SK-N-SH (cell line): ENCODE measurements at regions not wholly inside any gene's neighbourhood (a gene's known extent, or its start where the extent isn't known, plus 50 kb on each side); places are given as distances from the start of the nearest gene placed in this dataset.
A peak's percentile ranks its signal among the peaks of the same experiment; 100 is the strongest.

ENCODE experiments used
- CTCF ChIA-PET: fragments of 300-600, 350-600 bp; formaldehyde crosslinking; extraction: SDS; loops from one replicate; lab custom pipeline; 2021; lab: Yijun Ruan, JAX
- POLR2A ChIA-PET: fragments of 350-600 bp; sonication (Branson Sonifier 250); formaldehyde crosslinking; extraction: SDS; loops from one replicate; lab custom pipeline; 2020; ENCODE audit warnings: antibody characterized with exemption, inconsistent platforms; lab: Yijun Ruan, JAX
- DNase-seq: peaks from one replicate; pipeline ENCODE4 v3.0.0; 2012
- H2AFZ ChIP-seq: fragments of 200-600 bp; sonication (generic); 2 replicates; pipeline ENCODE4 v1.8.1; 2016; ENCODE audit warnings: antibody characterized with exemption, mild to moderate bottlenecking, low read depth
- H3F3A ChIP-seq: fragments of 200-600 bp; sonication (generic); replicated peaks from 2 replicates; pipeline ENCODE3; 2016; ENCODE audit warnings: antibody characterized with exemption, mild to moderate bottlenecking; ENCODE audit not compliant: insufficient read depth
- H3K27ac ChIP-seq, 2 experiments: fragments of 200-500 bp in 1 of 2; fragments of 200-600 bp in 1 of 2; sonication (Bioruptor generic) in 1 of 2; sonication (generic), shearing (Covaris generic) in 1 of 2; 2 replicates each; pipeline versions ENCODE4 v1.5.1 to v1.6.1; 2014 to 2016; ENCODE audit warnings: low read depth in 2 of 2, inconsistent platforms in 1 of 2, low read length in 1 of 2, mild to moderate bottlenecking in 1 of 2, mixed read lengths in 1 of 2
- H3K27me3 ChIP-seq: fragments of 200-600 bp; sonication (generic), shearing (Covaris generic); 2 replicates; pipeline ENCODE4 v1.6.1; 2016; ENCODE audit warnings: mixed run types; ENCODE audit not compliant: insufficient read depth
- H3K36me3 ChIP-seq, 2 experiments: fragments of 200-500 bp in 1 of 2; fragments of 200-600 bp in 1 of 2; sonication (Bioruptor generic) in 1 of 2; sonication (generic) in 1 of 2; replicated peaks in 1 of 2; 2 replicates each; pipeline versions ENCODE3 to v1.5.1; 2014 to 2016; ENCODE audit warnings: low read length in 1 of 2, mild to moderate bottlenecking in 1 of 2; ENCODE audit not compliant: insufficient read depth in 2 of 2, control insufficient read depth in 1 of 2
- H3K4me1 ChIP-seq, 2 experiments: fragments of 200-500 bp in 1 of 2; fragments of 200-600 bp in 1 of 2; sonication (Bioruptor generic) in 1 of 2; sonication (generic), shearing (Covaris generic) in 1 of 2; 2 replicates each; pipeline versions ENCODE4 v1.5.1 to v1.6.1; 2014 to 2016; ENCODE audit warnings: low read depth in 1 of 2, low read length in 1 of 2, mixed run types in 1 of 2; ENCODE audit not compliant: insufficient read depth in 2 of 2, control insufficient read depth in 1 of 2
- H3K4me2 ChIP-seq: fragments of 200-600 bp; sonication (generic), shearing (Covaris generic); 2 replicates; pipeline ENCODE4 v1.6.1; 2017; ENCODE audit warnings: mixed run types
- H3K4me3 ChIP-seq, 2 experiments: fragments of 200-500 bp in 1 of 2; fragments of 200-600 bp in 1 of 2; sonication (Bioruptor generic) in 1 of 2; sonication (generic), shearing (Covaris generic) in 1 of 2; 2 replicates each; pipeline versions ENCODE4 v1.5.1 to v1.8.1; 2014 to 2016; ENCODE audit warnings: low read depth in 2 of 2, inconsistent platforms in 1 of 2, low read length in 1 of 2, mild to moderate bottlenecking in 1 of 2, mixed read lengths in 1 of 2, moderate library complexity in 1 of 2
- H3K79me2 ChIP-seq: fragments of 200-600 bp; sonication (generic); 2 replicates; pipeline ENCODE4 v1.8.1; 2017; ENCODE audit warnings: mild to moderate bottlenecking; ENCODE audit not compliant: insufficient read depth
- H3K9ac ChIP-seq: fragments of 200-600 bp; sonication (generic); 2 replicates; pipeline ENCODE4 v1.6.1; 2017; ENCODE audit warnings: mixed run types
- H3K9me2 ChIP-seq: fragments of 200-600 bp; sonication (generic); 2 replicates; pipeline ENCODE4 v1.6.1; 2017; ENCODE audit warnings: mixed run types
- H3K9me3 ChIP-seq: fragments of 200-600 bp; sonication (generic); 2 replicates; pipeline ENCODE4 v1.6.1; 2017; ENCODE audit warnings: mixed run types, mild to moderate bottlenecking, moderate library complexity
- H4K20me1 ChIP-seq: fragments of 200-600 bp; sonication (generic); 2 replicates; pipeline ENCODE4 v1.6.1; 2017; ENCODE audit warnings: mild to moderate bottlenecking, mixed run types; ENCODE audit not compliant: insufficient read depth
- ELF1 ChIP-seq: IDR thresholded peaks from 2 replicates; pipeline ENCODE4 v1.4.0; 2012
- FOXM1 ChIP-seq: IDR thresholded peaks from 2 replicates; pipeline ENCODE4 v1.4.0; 2012; ENCODE audit warnings: low read depth, mild to moderate bottlenecking
- JUND ChIP-seq: IDR thresholded peaks from 2 replicates; pipeline ENCODE4 v1.4.0; 2012
- NFIC ChIP-seq: IDR thresholded peaks from 2 replicates; pipeline ENCODE4 v1.4.0; 2012; ENCODE audit warnings: borderline replicate concordance
- RAD21 ChIP-seq: IDR thresholded peaks from 2 replicates; pipeline ENCODE4 v1.6.1; 2012; ENCODE audit warnings: mild to moderate bottlenecking, low read length
- RCOR1 ChIP-seq: fragments of 150-350 bp; IDR thresholded peaks from 2 replicates; pipeline ENCODE4 v1.6.1; 2017; ENCODE audit warnings: antibody characterized with exemption, low read length
- RXRA ChIP-seq: IDR thresholded peaks from 2 replicates; pipeline ENCODE4 v1.4.0; 2012; ENCODE audit warnings: low read depth, mild to moderate bottlenecking, borderline replicate concordance
- SIN3A ChIP-seq: IDR thresholded peaks from 2 replicates; pipeline ENCODE4 v1.6.1; 2012; ENCODE audit warnings: low read depth, mild to moderate bottlenecking, low read length, moderate library complexity, borderline replicate concordance
- SMC3 ChIP-seq: IDR thresholded peaks from 2 replicates; pipeline ENCODE4 v1.6.1; 2012; ENCODE audit warnings: low read depth, low read length, improper control_type of control experiment
- TCF12 ChIP-seq: IDR thresholded peaks from 2 replicates; pipeline ENCODE4 v1.4.0; 2012
- TEAD4 ChIP-seq: IDR thresholded peaks from 2 replicates; pipeline ENCODE4 v1.4.0; 2012; ENCODE audit warnings: mild to moderate bottlenecking, borderline replicate concordance; ENCODE audit not compliant: insufficient read depth
- YY1 ChIP-seq: IDR thresholded peaks from 2 replicates; pipeline ENCODE4 v1.4.0; 2012; ENCODE audit warnings: low read depth, mild to moderate bottlenecking
- WGBS: methylation state at CpG from one replicate; pipeline ENCODE4 v1.1.6; 2017; ENCODE audit warnings: low lambda C conversion rate; 5-methylcytosine and 5-hydroxymethylcytosine counted together
- TF ChIP-seq, protein P1 (sequence below): fragments of 150-350 bp; IDR thresholded peaks from 2 replicates; pipeline ENCODE4 v1.6.1; 2016; ENCODE audit warnings: mild to moderate bottlenecking, low read depth, low read length
- TF ChIP-seq, protein P2 (sequence below): fragments of 200-600 bp; sonication (generic); IDR thresholded peaks from 2 replicates; pipeline ENCODE4 v1.6.1; 2017; ENCODE audit warnings: antibody characterized with exemption, mild to moderate bottlenecking, moderate library complexity
- TF ChIP-seq, protein P3 (sequence below): IDR thresholded peaks from 2 replicates; pipeline ENCODE4; 2012
- TF ChIP-seq, protein P4 (sequence below): IDR thresholded peaks from 2 replicates; pipeline ENCODE4 v1.4.0; 2012; ENCODE audit warnings: low read depth, borderline replicate concordance
- TF ChIP-seq, protein P5 (sequence below): IDR thresholded peaks from 2 replicates; pipeline ENCODE4 v1.4.0; 2012; ENCODE audit warnings: low read depth
- TF ChIP-seq, protein P6 (sequence below): fragments of 150-350 bp; IDR thresholded peaks from 2 replicates; pipeline ENCODE4 v1.6.1; 2017; ENCODE audit warnings: antibody characterized with exemption, low read length, low read depth, borderline replicate concordance

DNA sequence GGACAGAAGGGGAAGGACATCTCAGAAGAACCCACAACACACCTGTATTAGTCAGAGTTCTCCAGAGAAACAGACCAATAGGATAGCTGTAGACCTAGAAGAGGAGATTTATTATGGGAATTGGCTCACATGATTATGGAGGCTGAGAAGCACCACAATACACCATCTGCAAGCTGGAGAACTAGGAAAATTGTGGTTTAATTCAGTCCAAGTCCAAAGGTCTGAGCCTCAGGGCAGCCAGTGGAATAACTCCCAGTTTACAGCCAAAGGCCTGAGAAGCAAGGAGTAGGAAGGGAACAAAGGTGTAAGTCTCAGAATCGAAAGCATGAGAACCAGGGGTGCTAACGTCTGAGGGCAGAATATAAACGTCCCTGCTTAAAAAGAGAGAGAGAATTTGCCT is 99.6 kb upstream of the AUTS2 start (continued):
- TF ChIP-seq, protein P1, sequence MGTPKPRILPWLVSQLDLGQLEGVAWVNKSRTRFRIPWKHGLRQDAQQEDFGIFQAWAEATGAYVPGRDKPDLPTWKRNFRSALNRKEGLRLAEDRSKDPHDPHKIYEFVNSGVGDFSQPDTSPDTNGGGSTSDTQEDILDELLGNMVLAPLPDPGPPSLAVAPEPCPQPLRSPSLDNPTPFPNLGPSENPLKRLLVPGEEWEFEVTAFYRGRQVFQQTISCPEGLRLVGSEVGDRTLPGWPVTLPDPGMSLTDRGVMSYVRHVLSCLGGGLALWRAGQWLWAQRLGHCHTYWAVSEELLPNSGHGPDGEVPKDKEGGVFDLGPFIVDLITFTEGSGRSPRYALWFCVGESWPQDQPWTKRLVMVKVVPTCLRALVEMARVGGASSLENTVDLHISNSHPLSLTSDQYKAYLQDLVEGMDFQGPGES: no peak
- TF ChIP-seq, protein P2, sequence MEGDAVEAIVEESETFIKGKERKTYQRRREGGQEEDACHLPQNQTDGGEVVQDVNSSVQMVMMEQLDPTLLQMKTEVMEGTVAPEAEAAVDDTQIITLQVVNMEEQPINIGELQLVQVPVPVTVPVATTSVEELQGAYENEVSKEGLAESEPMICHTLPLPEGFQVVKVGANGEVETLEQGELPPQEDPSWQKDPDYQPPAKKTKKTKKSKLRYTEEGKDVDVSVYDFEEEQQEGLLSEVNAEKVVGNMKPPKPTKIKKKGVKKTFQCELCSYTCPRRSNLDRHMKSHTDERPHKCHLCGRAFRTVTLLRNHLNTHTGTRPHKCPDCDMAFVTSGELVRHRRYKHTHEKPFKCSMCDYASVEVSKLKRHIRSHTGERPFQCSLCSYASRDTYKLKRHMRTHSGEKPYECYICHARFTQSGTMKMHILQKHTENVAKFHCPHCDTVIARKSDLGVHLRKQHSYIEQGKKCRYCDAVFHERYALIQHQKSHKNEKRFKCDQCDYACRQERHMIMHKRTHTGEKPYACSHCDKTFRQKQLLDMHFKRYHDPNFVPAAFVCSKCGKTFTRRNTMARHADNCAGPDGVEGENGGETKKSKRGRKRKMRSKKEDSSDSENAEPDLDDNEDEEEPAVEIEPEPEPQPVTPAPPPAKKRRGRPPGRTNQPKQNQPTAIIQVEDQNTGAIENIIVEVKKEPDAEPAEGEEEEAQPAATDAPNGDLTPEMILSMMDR: no peak
- TF ChIP-seq RXRA: no peak
- no peak for TF ChIP-seq SMC3
- no peak for TF ChIP-seq TEAD4
- no peak for TF ChIP-seq NFIC

DNA sequence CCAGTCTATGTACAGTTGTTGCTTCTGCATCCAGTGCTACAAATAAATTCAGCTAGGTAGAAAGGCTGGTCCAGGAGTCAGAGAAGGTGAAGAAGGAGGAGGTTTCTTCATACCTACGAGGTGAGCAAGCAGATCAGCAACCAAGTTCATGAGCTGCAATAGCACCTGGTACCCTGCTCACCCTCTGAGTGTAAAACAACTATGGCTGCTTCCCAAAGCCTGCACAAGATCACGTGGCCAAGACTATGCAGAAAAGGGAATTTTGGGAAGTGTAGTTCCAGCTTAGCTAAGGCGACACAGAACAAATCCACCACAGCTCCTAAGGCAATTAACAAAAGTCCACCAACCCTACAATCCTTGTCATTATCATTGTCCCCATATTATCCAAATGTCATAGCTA is 95.9 kb upstream of the AUTS2 start:
- Histone ChIP-seq H3K9me3 (no peaks in the 10 kb centered on the region), H3K4me3 (no peak overlapping the region), H3K27ac (no peak overlapping the region), H3K79me2 (no peaks in the 10 kb centered on the region), H3F3A (no peaks in the 10 kb centered on the region), H4K20me1 (no peaks in the 10 kb centered on the region), H3K9ac (no peak overlapping the region), H3K4me2 (no peak overlapping the region), H3K4me1 (no peaks in the 10 kb centered on the region; a peak in 1 of 4 replicates), H3K36me3 (no peaks in the 10 kb centered on the region), H3K27me3 (no peaks in the 10 kb centered on the region), H3K9me2 (no peaks in the 10 kb centered on the region), H2AFZ (0 out of 2 replicates have a peak overlapping the region, but pooled peaks have one; percentile 45)
- 23% methylated on average over 3 of the region's 3 CpGs for WGBS
- ChIA-PET POLR2A (no interaction called here), CTCF (no interaction called here)
- peak; percentile 60; the same call in 1 of the 2 replicates for TF ChIP-seq YY1
- TF ChIP-seq, protein P3, sequence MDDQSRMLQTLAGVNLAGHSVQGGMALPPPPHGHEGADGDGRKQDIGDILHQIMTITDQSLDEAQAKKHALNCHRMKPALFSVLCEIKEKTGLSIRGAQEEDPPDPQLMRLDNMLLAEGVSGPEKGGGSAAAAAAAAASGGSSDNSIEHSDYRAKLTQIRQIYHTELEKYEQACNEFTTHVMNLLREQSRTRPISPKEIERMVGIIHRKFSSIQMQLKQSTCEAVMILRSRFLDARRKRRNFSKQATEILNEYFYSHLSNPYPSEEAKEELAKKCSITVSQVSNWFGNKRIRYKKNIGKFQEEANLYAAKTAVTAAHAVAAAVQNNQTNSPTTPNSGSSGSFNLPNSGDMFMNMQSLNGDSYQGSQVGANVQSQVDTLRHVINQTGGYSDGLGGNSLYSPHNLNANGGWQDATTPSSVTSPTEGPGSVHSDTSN: no peak
- TF ChIP-seq, protein P4, sequence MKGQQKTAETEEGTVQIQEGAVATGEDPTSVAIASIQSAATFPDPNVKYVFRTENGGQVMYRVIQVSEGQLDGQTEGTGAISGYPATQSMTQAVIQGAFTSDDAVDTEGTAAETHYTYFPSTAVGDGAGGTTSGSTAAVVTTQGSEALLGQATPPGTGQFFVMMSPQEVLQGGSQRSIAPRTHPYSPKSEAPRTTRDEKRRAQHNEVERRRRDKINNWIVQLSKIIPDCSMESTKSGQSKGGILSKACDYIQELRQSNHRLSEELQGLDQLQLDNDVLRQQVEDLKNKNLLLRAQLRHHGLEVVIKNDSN: peak; percentile 86; the same call in 1 of the 2 replicates
- no peak for DNase-seq

DNA sequence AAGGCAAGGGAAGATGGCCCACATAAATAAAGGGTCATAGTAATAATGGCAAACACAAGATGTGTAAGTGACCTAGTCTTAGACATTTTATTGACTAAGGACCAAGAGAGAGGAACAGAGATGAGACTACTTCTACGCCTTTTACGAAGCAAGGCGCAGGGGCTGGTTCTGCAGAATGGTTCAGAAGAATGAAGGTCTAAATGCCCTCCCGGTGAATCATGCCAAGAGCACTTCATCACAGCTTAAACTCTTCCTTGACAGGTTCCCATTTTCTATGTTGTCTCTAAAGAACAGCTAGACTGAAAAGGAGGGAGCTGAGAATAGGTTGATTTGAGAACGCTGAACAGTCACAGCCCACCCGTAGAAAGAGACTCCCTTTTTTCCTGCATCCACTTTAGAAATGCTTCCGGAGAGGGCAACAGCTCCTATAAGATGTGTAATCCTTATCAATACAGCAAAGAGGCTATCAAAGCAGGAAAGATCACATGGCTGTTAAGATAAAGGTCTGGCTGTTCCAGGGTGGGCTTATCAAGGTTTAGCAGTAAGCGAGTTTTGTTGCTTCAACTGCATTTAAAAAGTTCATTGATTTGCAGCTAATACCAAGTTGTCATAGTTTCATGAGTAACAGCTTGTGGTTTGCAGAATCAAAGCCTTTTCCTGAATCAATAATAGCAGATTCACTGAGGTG is 93.4 kb upstream of the AUTS2 start:
- no peak for DNase-seq
- H2AFZ ChIP-seq: no peak overlapping the region
- WGBS: 79% methylated on average over 8 of the region's 8 CpGs
- H3K4me1 ChIP-seq: no peaks in the 10 kb centered on the region; a peak in 1 of 4 replicates
- H4K20me1 ChIP-seq: no peaks in the 10 kb centered on the region
- H3K9ac ChIP-seq: no peak overlapping the region
- H3K9me2 ChIP-seq: no peaks in the 10 kb centered on the region
- CTCF ChIA-PET: interaction anchor here (0.6 to 1.2 kb wide), 2 partner anchors 21 to 23 kb away, joined by 3 read pairs; no protein-coding TSS in a partner anchor
- H3K36me3 ChIP-seq: no peaks in the 10 kb centered on the region
- POLR2A ChIA-PET: no interaction called here
- H3K27ac ChIP-seq: no peak overlapping the region
- H3K27me3 ChIP-seq: no peaks in the 10 kb centered on the region
- no peaks in the 10 kb centered on the region for H3F3A ChIP-seq
- no peaks in the 10 kb centered on the region for H3K79me2 ChIP-seq
- no peaks in the 10 kb centered on the region for H3K9me3 ChIP-seq
- H3K4me2 ChIP-seq: no peak overlapping the region
- no peak overlapping the region for H3K4me3 ChIP-seq
- TF ChIP-seq FOXM1 (no peak), JUND (no peak), RAD21 (no peak), NFIC (no peak), ELF1 (no peak), RCOR1 (no peak), SIN3A (no peak), TCF12 (no peak)
- TF ChIP-seq, protein P5, sequence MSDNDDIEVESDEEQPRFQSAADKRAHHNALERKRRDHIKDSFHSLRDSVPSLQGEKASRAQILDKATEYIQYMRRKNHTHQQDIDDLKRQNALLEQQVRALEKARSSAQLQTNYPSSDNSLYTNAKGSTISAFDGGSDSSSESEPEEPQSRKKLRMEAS: no peak
- TF ChIP-seq, protein P6, sequence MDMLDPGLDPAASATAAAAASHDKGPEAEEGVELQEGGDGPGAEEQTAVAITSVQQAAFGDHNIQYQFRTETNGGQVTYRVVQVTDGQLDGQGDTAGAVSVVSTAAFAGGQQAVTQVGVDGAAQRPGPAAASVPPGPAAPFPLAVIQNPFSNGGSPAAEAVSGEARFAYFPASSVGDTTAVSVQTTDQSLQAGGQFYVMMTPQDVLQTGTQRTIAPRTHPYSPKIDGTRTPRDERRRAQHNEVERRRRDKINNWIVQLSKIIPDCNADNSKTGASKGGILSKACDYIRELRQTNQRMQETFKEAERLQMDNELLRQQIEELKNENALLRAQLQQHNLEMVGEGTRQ: no peak
- TF ChIP-seq, protein P2: no peak
